CD14-positive monocyte (primary cell): ENCODE measurements at regions not wholly inside any gene's neighbourhood (a gene's known extent, or its start where the extent isn't known, plus 50 kb on each side); places are given as distances from the start of the nearest gene placed in this dataset.

Source experiments
- DNase-seq, 3 donors: peaks; one replicate each; pipeline ENCODE4 v3.0.0-alpha.2; 2011 to 2022
- H2AFZ ChIP-seq: 2 replicates; pipeline ENCODE4 v1.6.0; 2012; ENCODE audit warnings: mild to moderate bottlenecking, low read depth, low read length, inconsistent platforms; ENCODE audit not compliant: insufficient read depth, poor library complexity, severe bottlenecking
- H3K27ac ChIP-seq, 2 donors: 1 replicate in 1 of 2; 2 replicates in 1 of 2; pipeline ENCODE4 v1.5.1; 2012 to 2013; ENCODE audit warnings: low read length in 2 of 2, control low read depth in 1 of 2, inconsistent platforms in 1 of 2, low read depth in 1 of 2, mild to moderate bottlenecking in 1 of 2
- H3K27me3 ChIP-seq, 2 donors: one replicate each; pipeline versions ENCODE4 v1.6.0 to v1.6.1; 2011 to 2013; ENCODE audit warnings: low read length in 2 of 2; ENCODE audit not compliant: control insufficient read depth in 2 of 2, insufficient read depth in 2 of 2
- H3K36me3 ChIP-seq, 2 donors: replicated peaks in 1 of 2; 1 replicate in 1 of 2; 2 replicates in 1 of 2; pipeline versions ENCODE4 v1.5.1 to v1.6.1; 2012 to 2013; ENCODE audit warnings: low read length in 2 of 2, control low read depth in 1 of 2, inconsistent platforms in 1 of 2, mild to moderate bottlenecking in 1 of 2; ENCODE audit not compliant: insufficient read depth in 2 of 2, control insufficient read depth in 1 of 2
- H3K4me1 ChIP-seq, 2 donors: 1 replicate in 1 of 2; 2 replicates in 1 of 2; pipeline versions ENCODE4 v1.5.1 to v1.6.1; 2012 to 2013; ENCODE audit warnings: low read length in 2 of 2, control low read depth in 1 of 2, inconsistent platforms in 1 of 2, mild to moderate bottlenecking in 1 of 2, moderate library complexity in 1 of 2; ENCODE audit not compliant: insufficient read depth in 2 of 2, control insufficient read depth in 1 of 2
- H3K4me2 ChIP-seq: replicated peaks from 2 replicates; pipeline ENCODE3; 2012; ENCODE audit warnings: low read length, moderate library complexity, mild to moderate bottlenecking; ENCODE audit not compliant: poor library complexity, severe bottlenecking; ENCODE audit errors: extremely low read depth
- H3K4me3 ChIP-seq, 3 experiments: fragments of 200-600 bp in 1 of 3; sonication (generic) in 1 of 3; replicated peaks in 1 of 3; 1 replicate in 2 of 3; 2 replicates in 1 of 3; pipeline ENCODE4 v1.5.1; 2011 to 2013; ENCODE audit warnings: low read length in 3 of 3, mild to moderate bottlenecking in 3 of 3, control low read depth in 2 of 3, low read depth in 2 of 3, inconsistent platforms in 1 of 3, moderate library complexity in 1 of 3
- H3K79me2 ChIP-seq: 2 replicates; pipeline ENCODE4 v1.6.0; 2012; ENCODE audit warnings: mild to moderate bottlenecking, control low read depth, inconsistent platforms, low read length, moderate library complexity; ENCODE audit not compliant: insufficient read depth
- H3K9ac ChIP-seq: 2 replicates; pipeline ENCODE4 v1.6.0; 2017; ENCODE audit warnings: low read length, mild to moderate bottlenecking; ENCODE audit not compliant: insufficient read depth, poor library complexity, severe bottlenecking
- H3K9me3 ChIP-seq, 2 donors: replicated peaks in 1 of 2; 1 replicate in 1 of 2; 2 replicates in 1 of 2; pipeline versions ENCODE4 v1.5.1 to v1.6.1; 2012 to 2013; ENCODE audit warnings: low read length in 2 of 2, control low read depth in 1 of 2; ENCODE audit not compliant: control insufficient read depth in 1 of 2, insufficient read depth in 1 of 2
- H4K20me1 ChIP-seq: 2 replicates; pipeline ENCODE4 v1.6.0; 2012; ENCODE audit warnings: mild to moderate bottlenecking, low read length, control low read depth, moderate library complexity; ENCODE audit not compliant: insufficient read depth
- H3K27ac Mint-ChIP-seq, 7 donors: one replicate each; pipeline ENCODE4 v1.8.0; 2020; ENCODE audit warnings: mild to moderate bottlenecking in 7 of 7, mixed read lengths in 7 of 7, moderate library complexity in 6 of 7, inconsistent platforms in 2 of 7
- H3K27me3 Mint-ChIP-seq, 3 donors: one replicate each; pipeline ENCODE4 v1.8.0; 2021 to 2022; ENCODE audit warnings: low read depth in 3 of 3, mild to moderate bottlenecking in 3 of 3, mixed read lengths in 3 of 3, moderate library complexity in 3 of 3, inconsistent platforms in 1 of 3
- H3K36me3 Mint-ChIP-seq, 2 donors: one replicate each; pipeline ENCODE4 v1.8.0; 2020; ENCODE audit warnings: mixed read lengths in 2 of 2, inconsistent platforms in 1 of 2, mild to moderate bottlenecking in 1 of 2
- H3K4me1 Mint-ChIP-seq: one replicate; pipeline ENCODE4 v1.8.0; 2020; ENCODE audit warnings: mild to moderate bottlenecking, mixed read lengths
- H3K4me3 Mint-ChIP-seq, 2 donors: one replicate each; pipeline ENCODE4 v1.8.0; 2020; ENCODE audit warnings: mild to moderate bottlenecking in 2 of 2, mixed read lengths in 2 of 2, moderate library complexity in 1 of 2
- H3K9me3 Mint-ChIP-seq, 7 donors: one replicate each; pipeline ENCODE4 v1.8.0; 2020 to 2022; ENCODE audit warnings: mixed read lengths in 7 of 7, mild to moderate bottlenecking in 6 of 7, moderate library complexity in 6 of 7, inconsistent platforms in 2 of 7
- CTCF ChIP-seq: fragments of 200-600 bp; IDR thresholded peaks from one replicate; pipeline ENCODE4 v1.8.0; 2022; ENCODE audit warnings: antibody characterized with exemption, mild to moderate bottlenecking
- WGBS: methylation state at CpG from one replicate; pipeline ENCODE4 v1.1.5; 2013; ENCODE audit warnings: missing lambda C conversion rate; ENCODE audit not compliant: insufficient coverage; 5-methylcytosine and 5-hydroxymethylcytosine counted together
- intact Hi-C, 2 donors: fragments of 100-400 bp; cut with micrococcal nuclease; formaldehyde crosslinking; loops; one replicate each; pipeline versions ENCODE4 v1.15.0 to v1.15.1; 2023

GRCh38 chr1:198841477-198841876, 202.6 kb downstream of the PTPRC start:
- WGBS: 48% methylated on average over 2 of the region's 3 CpGs
- TF ChIP-seq CTCF: no peak

GRCh38 chr1:198842686-198843085, 203.8 kb downstream of the PTPRC start:
- Mint-ChIP-seq H3K36me3 (peaks cover 16 to 18% of the 10 kb centered on the region in 2 donors), H3K9me3 (peaks cover 0 to 8% (median 3%) of the 10 kb centered on the region in 7 donors), H3K27ac (no peak overlapping the region), H3K4me3 (no peak overlapping the region), H3K27me3 (no peaks in the 10 kb centered on the region), H3K4me1 (peaks cover 5% of the 10 kb centered on the region)
- H3K27me3 ChIP-seq: no peaks in the 10 kb centered on the region
- intact Hi-C loops: no loop called here
- no peaks in the 10 kb centered on the region for H3K4me1 ChIP-seq
- 86% methylated on average over 1 of the region's 2 CpGs for WGBS
- no peaks in the 10 kb centered on the region for H3K9me3 ChIP-seq
- no peak overlapping the region for H3K27ac ChIP-seq
- peaks cover 0 to 6% of the 10 kb centered on the region in 2 donors for H3K36me3 ChIP-seq
- H4K20me1 ChIP-seq: no peaks in the 10 kb centered on the region
- H3K4me3 ChIP-seq: no peak overlapping the region
- H3K79me2 ChIP-seq: no peaks in the 10 kb centered on the region
- no peak for DNase-seq
- no peak overlapping the region for H3K4me2 ChIP-seq
- TF ChIP-seq CTCF: no peak
- H3K9ac ChIP-seq: no peak overlapping the region
- no peak overlapping the region for H2AFZ ChIP-seq

More at GRCh38 chr1:198841477-198841876, 202.6 kb downstream of the PTPRC start:
- Histone ChIP-seq H3K27me3 (no peaks in the 10 kb centered on the region), H3K4me1 (no peaks in the 10 kb centered on the region), H3K4me2 (no peak overlapping the region), H3K36me3 (peaks cover 0 to under 1% of the 10 kb centered on the region in 2 donors), H2AFZ (no peak overlapping the region), H4K20me1 (no peaks in the 10 kb centered on the region), H3K79me2 (no peaks in the 10 kb centered on the region), H3K4me3 (no peak overlapping the region), H3K9me3 (no peaks in the 10 kb centered on the region), H3K9ac (no peak overlapping the region), H3K27ac (no peak overlapping the region)
- Mint-ChIP-seq H3K27me3 (no peaks in the 10 kb centered on the region), H3K36me3 (peaks cover 11% of the 10 kb centered on the region in 2 donors), H3K27ac (no peak overlapping the region), H3K9me3 (peaks cover 0 to 6% (median under 1%) of the 10 kb centered on the region in 7 donors), H3K4me3 (no peak overlapping the region), H3K4me1 (peaks cover 13% of the 10 kb centered on the region)
- intact Hi-C loops: no loop called here
- peak; percentile 3 to 30 (median 18) for DNase-seq
